ENCODE measurements at regions not wholly inside any gene's neighbourhood (a gene's known extent, or its start where the extent isn't known, plus 50 kb on each side); places are given as distances from the start of the nearest gene placed in this dataset.
"Not testable (repeated sequence)": the region's sequence is repeated elsewhere in the genome, so short reads cannot be mapped to it uniquely, and the experiment has no call there.

- no peak for DNase-seq
Observed at GRCh38 chr16:85222155-85222863, 110.0 kb upstream of the CIBAR2 start.

GRCh38 chr16:85225257-85225656 is 113.0 kb upstream of the CIBAR2 start:
- DNase-seq = no peak

- DNase-seq = no peak
Observed at GRCh38 chr16:85225721-85226120, 113.4 kb upstream of the CIBAR2 start.

- no peak for DNase-seq
Observed at GRCh38 chr16:85227084-85227945, 115.0 kb upstream of the CIBAR2 start.

- DNase-seq = peak; percentile 75
Observed at GRCh38 chr16:85227946-85228862, 115.9 kb upstream of the CIBAR2 start.

GRCh38 chr16:85228970-85229430 is 116.7 kb upstream of the CIBAR2 start:
- DNase-seq = no peak

GRCh38 chr16:85229869-85230462 is 117.7 kb upstream of the CIBAR2 start:
- no peak for DNase-seq

- DNase-seq = not testable (repeated sequence)
Observed at GRCh38 chr16:85230764-85231383, 118.6 kb upstream of the CIBAR2 start.

- peak; percentile 87 for DNase-seq
Observed at GRCh38 chr16:85231959-85232358, 119.7 kb upstream of the CIBAR2 start.

GRCh38 chr16:85232369-85233142 is 120.3 kb upstream of the CIBAR2 start:
- no peak for DNase-seq

- no peak for DNase-seq
Observed at GRCh38 chr16:85233516-85233915, 121.2 kb upstream of the CIBAR2 start.

GRCh38 chr16:85234310-85235204 is 122.3 kb upstream of the CIBAR2 start:
- DNase-seq = peak; percentile 88

- DNase-seq = peak; percentile 60
Observed at GRCh38 chr16:85235991-85236817, 123.9 kb upstream of the CIBAR2 start.

- DNase-seq = no peak
Observed at GRCh38 chr16:85236818-85237150, 124.5 kb upstream of the CIBAR2 start.

- DNase-seq = no peak
Observed at GRCh38 chr16:85237817-85238216, 125.5 kb upstream of the CIBAR2 start.

GRCh38 chr16:85238233-85238647 is 126.0 kb upstream of the CIBAR2 start:
- peak; percentile 98 for DNase-seq

- no peak for DNase-seq
Observed at GRCh38 chr16:85239239-85239638, 127.0 kb upstream of the CIBAR2 start.

- DNase-seq = no peak
Observed at GRCh38 chr16:85239871-85240270, 127.6 kb upstream of the CIBAR2 start.

All from fibroblast of skin of scalp (primary cell).